Astrocyte of the spinal cord (primary cell): ENCODE measurements at regions not wholly inside any gene's neighbourhood (a gene's known extent, or its start where the extent isn't known, plus 50 kb on each side); places are given as distances from the start of the nearest gene placed in this dataset.

Experiments
- DNase-seq: peaks from one replicate; pipeline ENCODE4 v3.0.0; 2011; ENCODE audit warnings: low read depth, low spot score
- H3K4me3 ChIP-seq: 2 replicates; pipeline ENCODE4 v1.5.1; 2011; ENCODE audit warnings: low read depth, mild to moderate bottlenecking, low read length, moderate library complexity
- CTCF ChIP-seq: IDR thresholded peaks from 2 replicates; pipeline ENCODE4 v1.5.1; 2012; ENCODE audit warnings: low read depth, mild to moderate bottlenecking, low read length, inconsistent platforms
- in situ Hi-C: cut with HindIII; loops from 2 replicates; pipeline ENCODE4 v1.10.0; 2017; ENCODE audit warnings: low sequenced_read_pairs

DNA sequence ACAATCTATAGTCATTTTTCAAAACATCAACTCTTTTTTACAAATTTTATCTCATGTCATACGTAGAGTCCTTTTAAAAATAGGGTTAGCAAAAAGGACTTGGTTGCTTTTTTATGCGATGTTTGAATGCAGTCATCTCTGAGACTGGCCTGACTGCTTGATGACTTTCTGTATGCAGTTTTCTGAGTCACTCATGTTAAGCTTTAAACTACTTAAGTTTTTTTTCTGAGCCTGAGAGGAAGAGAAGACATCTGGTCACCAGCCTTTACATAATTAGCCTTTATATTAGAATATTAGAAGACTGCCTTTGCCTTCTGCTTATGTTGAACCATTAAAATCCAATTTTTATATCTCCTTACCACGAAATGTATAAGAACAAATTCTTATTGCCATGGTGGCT lies 834.4 kb upstream of the MBL2 start:
- DNase-seq: no peak
- H3K4me3 ChIP-seq: no peak overlapping the region
- no peak for TF ChIP-seq CTCF
- in situ Hi-C loops: no loop called here

DNA sequence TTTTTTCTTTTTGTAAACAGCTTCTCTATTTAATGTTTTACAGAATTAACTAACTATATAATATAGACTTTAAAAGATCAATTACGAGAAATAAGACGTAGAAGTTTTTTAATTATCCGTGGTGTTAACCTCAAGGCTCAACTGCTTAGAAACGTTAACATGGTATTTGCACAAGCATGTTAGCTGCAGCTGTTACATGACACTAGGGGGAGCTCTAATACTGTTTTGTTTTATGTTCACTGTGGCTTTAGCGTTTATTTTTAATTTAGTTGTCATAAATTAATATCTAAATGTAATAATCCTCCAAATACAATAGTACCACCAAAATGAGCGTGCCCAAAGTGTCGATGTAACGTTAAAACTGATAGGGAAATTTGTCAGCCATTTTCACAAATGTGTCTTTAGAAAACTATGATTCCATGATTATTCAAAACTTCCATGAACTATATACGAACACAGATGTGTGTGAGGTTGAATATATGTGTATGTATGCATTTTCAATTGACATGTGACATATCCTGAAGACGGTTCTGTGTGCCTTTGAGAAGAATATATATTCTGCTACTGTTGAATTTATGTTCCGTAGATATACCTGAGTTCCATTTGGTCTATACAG lies 828.8 kb upstream of the MBL2 start:
- peak; percentile 40 for DNase-seq
- in situ Hi-C loops: no loop called here
- no peak overlapping the region for H3K4me3 ChIP-seq
- peak; percentile 85 for TF ChIP-seq CTCF

- no peak for TF ChIP-seq CTCF
- H3K4me3 ChIP-seq: no peak overlapping the region
- in situ Hi-C loops: no loop called here
- peak; percentile 5 for DNase-seq
Measured at GRCh38 chr10:53598914-53599313, 826.3 kb upstream of the MBL2 start.

DNA sequence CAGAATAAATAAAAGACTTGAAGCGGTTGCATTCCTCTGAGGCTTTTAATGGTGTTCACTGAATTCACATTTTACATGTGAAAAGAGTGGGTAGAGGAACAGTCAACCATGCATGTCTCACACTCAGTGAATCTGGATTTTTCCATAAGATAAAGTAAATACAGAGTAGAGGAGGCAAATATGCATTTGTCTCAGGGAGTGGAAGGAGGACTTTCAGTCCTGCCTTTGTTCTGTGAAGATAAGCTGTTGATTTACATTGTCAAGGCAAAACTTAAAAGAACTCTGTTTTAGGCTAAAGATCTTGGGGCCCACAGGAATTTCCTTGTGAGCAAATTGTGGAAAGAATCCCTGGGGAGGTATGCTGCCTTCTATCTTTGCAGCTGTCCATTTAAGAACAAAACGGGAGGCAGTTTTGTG lies 825.3 kb upstream of the MBL2 start:
- TF ChIP-seq CTCF: no peak
- H3K4me3 ChIP-seq: no peak overlapping the region
- in situ Hi-C loops: no loop called here
- DNase-seq: peak; percentile 39

DNA sequence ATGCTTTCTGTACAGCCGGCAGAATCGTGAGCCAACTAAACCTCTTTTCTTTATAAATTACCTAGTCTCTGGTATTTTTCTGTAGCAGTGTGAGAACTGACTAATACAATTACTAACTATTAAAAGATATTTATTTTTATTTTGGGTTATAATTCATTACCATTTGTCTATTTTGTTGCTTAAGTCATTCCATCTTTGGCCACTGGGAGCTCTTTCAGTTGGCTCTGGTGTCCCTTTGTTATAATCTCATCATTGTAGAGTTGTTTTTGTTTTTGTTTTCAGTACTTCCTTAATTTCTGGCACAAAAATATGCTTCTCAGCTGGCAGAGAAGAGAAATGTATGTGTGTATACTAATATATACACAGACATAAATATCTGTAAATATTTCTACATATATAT lies 807.9 kb upstream of the MBL2 start:
- TF ChIP-seq CTCF: no peak
- no peak overlapping the region for H3K4me3 ChIP-seq
- DNase-seq: no peak
- in situ Hi-C loops: no loop called here

DNA sequence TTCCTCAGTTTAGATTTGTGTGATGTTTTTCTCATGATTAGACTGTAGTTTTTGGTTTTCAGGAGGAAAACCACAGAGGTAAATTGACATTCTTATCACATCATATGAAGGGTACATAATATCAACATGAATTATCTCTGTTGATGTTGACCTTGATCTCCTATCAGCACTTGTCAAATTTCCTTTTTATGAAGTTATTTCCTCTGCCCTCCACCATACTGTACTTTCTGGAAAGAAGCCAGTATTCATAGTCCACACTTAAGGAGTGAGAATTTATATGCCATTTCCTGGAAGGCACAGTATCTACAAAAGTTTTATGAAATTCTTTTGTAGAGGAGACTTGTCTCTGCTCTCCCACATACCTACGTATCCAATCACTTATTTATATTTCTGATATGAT lies 807.2 kb upstream of the MBL2 start:
- no peak overlapping the region for H3K4me3 ChIP-seq
- TF ChIP-seq CTCF: no peak
- in situ Hi-C loops: no loop called here
- no peak for DNase-seq

DNA sequence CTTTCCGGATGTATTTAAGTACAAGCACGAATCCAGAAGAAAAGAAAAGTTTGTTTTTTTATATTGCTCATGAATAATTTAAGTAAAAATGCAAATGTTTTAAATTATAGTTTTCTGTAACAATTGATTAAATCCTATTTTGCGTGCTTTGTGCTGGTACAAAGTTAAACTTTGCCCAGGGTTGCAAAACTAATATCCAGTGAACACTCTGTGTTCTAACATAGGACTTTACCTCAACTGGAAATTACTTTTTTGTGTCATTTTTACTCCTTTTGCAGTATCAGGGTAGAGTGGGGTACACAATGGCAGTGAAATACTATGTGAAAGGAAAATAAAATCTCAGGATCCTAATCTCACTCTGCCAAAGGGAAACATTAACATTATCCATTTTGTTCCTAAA lies 801.4 kb upstream of the MBL2 start:
- H3K4me3 ChIP-seq: no peak overlapping the region
- TF ChIP-seq CTCF: no peak
- in situ Hi-C loops: no loop called here
- no peak for DNase-seq
